Stimulated activated naive CD4-positive, alpha-beta T cell (primary cell): ENCODE measurements at regions not wholly inside any gene's neighbourhood (a gene's known extent, or its start where the extent isn't known, plus 50 kb on each side); places are given as distances from the start of the nearest gene placed in this dataset.

ENCODE experiments used
- DNase-seq, 6 experiments: peaks; one replicate each; lab custom pipeline; 2025; lab: John Stamatoyannopoulos, UW

DNA sequence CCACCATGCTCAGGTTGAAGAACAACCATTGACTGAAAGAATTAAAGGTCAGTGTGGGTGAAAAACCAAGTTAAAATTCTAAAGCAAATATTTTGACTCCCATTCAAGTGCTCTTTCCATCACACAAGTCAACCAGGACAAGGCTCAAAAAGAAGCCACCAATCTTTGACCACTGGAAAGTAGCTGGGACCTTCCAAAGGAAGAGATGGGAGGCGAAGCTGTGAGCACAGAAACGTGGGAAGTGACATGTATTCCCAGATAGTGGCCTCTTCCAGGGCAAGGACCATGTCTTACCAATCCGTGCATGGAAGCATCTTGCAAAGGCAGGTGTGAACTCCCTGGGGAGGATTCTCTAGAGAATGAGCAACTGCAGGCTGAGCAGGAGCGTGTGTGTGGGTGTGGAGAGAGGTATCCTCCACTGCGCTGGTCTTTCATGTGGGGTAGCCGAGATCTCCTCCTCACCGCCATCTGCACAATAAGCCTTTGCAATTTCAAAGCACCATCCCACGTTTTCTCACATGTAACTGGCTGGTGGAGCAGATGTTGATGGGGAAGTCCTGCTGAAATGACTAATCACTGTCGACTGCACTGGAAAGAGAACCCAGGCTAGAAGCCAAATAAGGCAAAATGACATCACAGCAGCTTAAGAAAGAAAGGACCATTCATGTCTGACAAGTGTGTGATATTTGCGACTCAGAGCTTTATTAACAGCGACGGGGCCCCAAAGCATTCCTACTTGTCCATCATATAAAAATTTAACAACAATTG lies 189.4 kb upstream of the RREB1 start:
- DNase-seq: peak in 2 of 6 experiments; percentile 9 to 15

- no peak for DNase-seq
Measured at GRCh38 chr6:6919173-6919572, 188.6 kb upstream of the RREB1 start.

GRCh38 chr6:6920114-6920986 lies 187.4 kb upstream of the RREB1 start:
- DNase-seq: no peak

DNA sequence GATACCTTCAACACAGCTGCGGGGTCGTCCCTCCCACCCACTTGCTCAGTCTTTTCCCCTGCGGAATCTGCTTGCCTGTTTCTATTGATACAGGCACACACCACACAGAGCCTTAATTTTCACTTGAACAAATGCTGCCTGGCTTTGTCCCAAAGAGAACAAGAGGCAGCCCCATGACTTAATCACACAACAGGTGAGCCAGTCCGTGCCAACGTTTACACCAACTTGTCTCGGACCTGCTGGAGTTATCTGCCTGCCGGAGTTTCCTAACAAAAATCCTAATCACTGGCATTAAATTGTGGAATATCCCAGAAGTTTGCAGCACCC lies 186.8 kb upstream of the RREB1 start:
- DNase-seq: no peak

DNA sequence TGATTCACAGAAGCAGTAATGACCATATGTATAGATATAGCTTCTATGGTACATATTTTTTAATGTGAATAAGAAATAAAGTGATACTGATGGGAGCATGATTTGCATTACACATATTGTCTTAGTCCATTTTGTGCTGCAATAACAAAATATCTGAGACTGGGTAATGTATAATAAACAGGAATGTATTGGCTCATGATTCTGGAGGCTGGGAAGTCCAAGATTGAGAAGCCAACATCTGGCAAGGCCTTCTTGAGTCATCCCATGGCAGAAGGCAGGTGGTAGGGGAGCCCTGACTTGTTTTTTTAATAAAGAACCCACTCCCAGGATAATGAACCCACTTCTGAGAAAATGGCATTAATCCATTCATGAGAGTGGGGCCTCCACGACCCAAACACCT lies 185.6 kb upstream of the RREB1 start:
- DNase-seq: no peak

DNA sequence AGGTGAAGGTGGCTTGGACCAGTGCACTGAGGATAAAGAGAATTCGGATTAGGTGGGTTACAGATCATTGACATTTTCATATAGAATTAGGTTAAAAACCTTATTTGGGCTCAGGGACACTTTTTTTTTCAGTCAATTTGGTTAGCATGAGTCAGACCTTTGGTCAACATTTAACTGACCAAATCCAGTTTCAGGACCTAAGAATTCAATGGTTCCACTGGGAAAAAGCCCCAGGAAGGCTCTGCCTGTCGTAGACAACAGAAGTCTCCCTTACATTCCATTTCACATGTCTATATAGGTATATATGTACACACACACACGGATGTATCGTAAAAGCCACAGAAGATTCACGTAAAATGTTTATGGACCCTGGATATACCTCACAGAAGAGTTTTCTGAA lies 184.2 kb upstream of the RREB1 start:
- DNase-seq: no peak

GRCh38 chr6:6924708-6925107 lies 183.1 kb upstream of the RREB1 start:
- no peak for DNase-seq

- no peak for DNase-seq
Measured at GRCh38 chr6:6925391-6926164, 182.2 kb upstream of the RREB1 start.

- no peak for DNase-seq
Measured at GRCh38 chr6:6926856-6927255, 180.9 kb upstream of the RREB1 start.

GRCh38 chr6:6927521-6928361 lies 180.0 kb upstream of the RREB1 start:
- peak in 1 of 6 experiments; percentile 5 for DNase-seq

DNA sequence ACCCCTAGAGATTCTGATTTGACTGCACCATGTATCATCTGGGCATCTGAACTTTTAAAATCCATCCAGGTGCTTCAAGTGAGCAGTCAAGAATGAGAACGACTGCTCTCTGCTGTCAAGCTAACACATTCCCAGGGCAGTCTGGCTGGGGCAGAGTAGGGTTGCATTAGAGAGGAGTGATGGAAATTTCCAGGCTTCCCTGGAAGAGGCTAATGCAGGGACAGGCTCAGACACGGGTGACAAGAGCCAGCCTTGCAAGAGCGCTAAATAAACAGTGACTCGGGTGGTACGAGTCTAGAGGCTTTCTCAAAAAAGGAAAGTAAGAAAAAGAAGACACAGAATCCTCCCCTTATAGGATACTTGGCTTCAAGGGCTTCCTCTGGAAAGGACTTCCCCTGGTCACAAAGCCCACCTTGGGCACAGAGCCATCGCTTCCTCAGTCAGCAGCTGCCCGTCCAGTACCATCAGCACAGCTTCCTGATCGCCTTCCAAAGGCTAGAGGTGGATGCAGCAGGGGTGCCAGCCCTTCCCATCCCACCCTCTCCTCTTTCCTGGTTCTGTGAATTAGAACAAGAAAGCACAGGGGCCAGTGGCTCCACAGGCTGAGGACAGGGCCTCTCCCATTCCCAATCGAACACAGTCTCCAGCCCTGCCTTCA lies 177.4 kb upstream of the RREB1 start:
- no peak for DNase-seq

DNA sequence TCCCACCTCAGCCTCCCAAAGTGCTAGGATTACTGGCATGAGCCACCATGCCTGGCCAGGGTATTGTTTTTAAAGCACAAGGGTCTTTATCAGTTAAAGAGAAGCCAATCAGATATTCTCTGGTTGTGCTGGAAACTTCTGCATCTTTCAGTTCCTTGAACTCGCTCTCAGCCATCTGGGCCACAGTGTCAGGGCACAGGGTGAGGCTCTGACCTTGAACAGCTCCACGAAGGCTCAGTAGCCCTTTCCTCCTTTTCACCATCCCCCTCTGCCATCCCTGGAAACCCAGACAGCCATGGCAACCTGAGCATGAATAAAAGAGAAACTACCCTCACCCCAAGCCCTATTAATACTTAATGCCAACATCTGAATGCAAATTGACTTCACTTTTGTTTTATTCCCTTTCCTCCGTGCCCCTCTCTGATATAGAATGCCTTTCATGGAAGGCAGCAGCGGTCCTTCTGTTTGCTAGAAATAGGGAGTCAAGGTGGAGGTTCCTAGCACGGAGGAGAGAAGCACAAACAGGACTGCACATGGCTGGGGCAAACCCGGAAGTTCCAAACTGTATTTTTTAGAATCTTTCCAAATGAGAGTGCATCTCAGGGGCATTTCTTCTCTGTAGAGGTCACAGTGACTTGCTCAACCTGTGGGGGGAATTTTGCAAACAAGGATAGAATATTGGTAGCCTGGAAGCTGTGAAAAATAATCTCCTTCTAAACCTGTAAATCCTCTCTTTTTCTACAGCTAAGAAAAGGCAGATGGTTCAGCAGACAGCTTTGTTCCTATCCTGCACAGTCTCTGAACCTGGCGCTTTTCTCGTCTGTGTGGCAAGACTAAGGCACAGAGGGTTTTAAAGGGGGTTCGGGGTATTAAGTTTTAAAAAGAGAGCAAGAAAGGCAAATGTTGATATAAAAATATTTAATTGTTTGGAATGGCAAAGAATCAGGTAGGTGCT lies 176.4 kb upstream of the RREB1 start:
- DNase-seq: no peak

- no peak for DNase-seq
Measured at GRCh38 chr6:6932341-6932740, 175.4 kb upstream of the RREB1 start.

DNA sequence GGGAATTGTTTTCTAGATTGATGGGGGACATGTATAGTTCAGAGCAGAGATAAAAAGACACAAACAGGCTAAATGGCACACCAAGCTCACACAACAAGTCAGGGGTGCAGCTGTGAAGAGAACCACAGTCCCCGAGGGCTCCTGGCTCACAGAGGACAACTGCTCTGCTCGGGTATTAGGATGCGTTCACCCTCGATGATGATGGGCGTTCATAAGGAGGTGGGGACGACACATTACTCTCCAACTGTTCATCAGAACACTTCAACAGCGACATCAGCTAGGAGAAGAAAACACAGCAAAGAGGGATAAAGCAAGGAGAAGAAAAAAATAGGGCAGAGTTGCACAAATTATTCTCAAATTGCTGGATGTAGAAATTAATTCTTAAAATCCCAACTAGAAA lies 174.8 kb upstream of the RREB1 start:
- no peak for DNase-seq

GRCh38 chr6:6940031-6941025 lies 167.4 kb upstream of the RREB1 start:
- no peak for DNase-seq

GRCh38 chr6:6941201-6941600 lies 166.6 kb upstream of the RREB1 start:
- no peak for DNase-seq

DNA sequence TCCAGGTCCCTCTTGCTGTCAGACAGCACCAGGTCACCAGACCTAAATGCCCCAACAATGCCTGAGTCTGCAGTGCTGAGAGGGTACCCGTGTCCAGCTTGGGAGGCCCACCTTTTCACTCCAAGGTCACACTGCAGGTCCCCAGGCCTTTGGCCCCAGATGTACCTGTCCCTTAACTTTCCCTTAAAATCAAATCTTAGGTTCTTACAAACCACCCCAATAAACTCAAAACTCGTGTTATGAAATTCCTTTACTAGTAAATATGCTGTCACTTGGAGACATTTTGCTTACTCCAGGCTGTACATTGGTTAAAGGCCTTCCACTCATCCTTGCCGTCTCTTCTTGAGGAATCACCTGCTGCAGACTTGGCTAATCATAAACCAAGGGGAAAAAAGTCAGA lies 165.7 kb upstream of the RREB1 start:
- DNase-seq: no peak

DNA sequence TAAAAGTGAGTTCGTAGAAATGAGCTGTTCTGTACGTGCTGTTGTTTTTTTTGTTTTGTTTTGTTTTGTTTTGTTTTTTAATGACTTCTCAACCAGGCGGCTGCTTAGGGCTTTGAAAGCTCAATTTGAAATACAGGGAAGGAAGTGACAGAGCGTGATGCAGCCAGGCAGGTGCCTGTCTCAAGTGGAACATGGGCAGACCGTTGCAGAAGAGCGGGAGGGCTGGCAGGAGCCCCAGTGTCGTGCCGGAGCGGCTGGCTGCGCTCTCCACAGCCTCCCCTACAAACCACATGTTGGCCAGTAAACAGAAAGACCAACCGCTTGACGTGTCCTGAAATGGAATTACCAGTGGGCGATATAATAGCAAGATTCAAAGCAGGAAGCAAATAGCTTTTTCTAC lies 164.9 kb upstream of the RREB1 start:
- DNase-seq: peak in 3 of 6 experiments; percentile 4 to 9 (median 4)

GRCh38 chr6:6943421-6943820 lies 164.3 kb upstream of the RREB1 start:
- DNase-seq: no peak
